B cell (primary cell): ENCODE measurements at regions not wholly inside any gene's neighbourhood (a gene's known extent, or its start where the extent isn't known, plus 50 kb on each side); places are given as distances from the start of the nearest gene placed in this dataset.

Source experiments
- ATAC-seq: fragments of 200-7000 bp; cut with Tn5 transposase; one replicate; pipeline ENCODE4 v1.10.0; 2021; ENCODE audit warnings: low read depth, mild to moderate bottlenecking, moderate number of reproducible peaks, moderate library complexity
- CTCF ChIA-PET: fragments of 350-600 bp; sonication (Branson Sonifier 250); formaldehyde crosslinking; loops from one replicate; lab custom pipeline; 2021; ENCODE audit warnings: antibody characterized with exemption, inconsistent platforms; lab: Charles Lee
- POLR2A ChIA-PET: fragments of 350-600 bp; sonication (Branson Sonifier 250); formaldehyde crosslinking; loops from one replicate; lab custom pipeline; 2021; ENCODE audit warnings: antibody characterized with exemption; lab: Charles Lee
- DNase-seq: peaks from one replicate; pipeline ENCODE4 v3.0.0; 2013
- H2AFZ ChIP-seq: 2 replicates; pipeline ENCODE4 v1.6.1; 2012; ENCODE audit warnings: mild to moderate bottlenecking, low read depth, low read length; ENCODE audit not compliant: insufficient read depth, poor library complexity, severe bottlenecking
- H3K27ac ChIP-seq, 2 donors: 1 replicate in 1 of 2; 2 replicates in 1 of 2; pipeline ENCODE4 v1.5.1; 2012 to 2013; ENCODE audit warnings: low read length in 2 of 2, mild to moderate bottlenecking in 2 of 2, moderate library complexity in 1 of 2
- H3K27me3 ChIP-seq, 4 experiments: fragments of 200-600 bp in 1 of 4; sonication (generic) in 1 of 4; replicated peaks in 1 of 4; 1 replicate in 2 of 4; 2 replicates in 2 of 4; pipeline versions ENCODE4 v1.6.1 to v1.7.0; 2013 to 2016; ENCODE audit warnings: low read length in 3 of 4, mild to moderate bottlenecking in 2 of 4, mixed read lengths in 1 of 4, moderate library complexity in 1 of 4; ENCODE audit not compliant: insufficient read depth in 4 of 4, control insufficient read depth in 3 of 4; ENCODE audit errors: control extremely low read depth in 1 of 4
- H3K36me3 ChIP-seq, 2 experiments: replicated peaks in 1 of 2; 1 replicate in 1 of 2; 2 replicates in 1 of 2; pipeline versions ENCODE4 v1.6.1 to v1.7.1; 2013; ENCODE audit warnings: low read length in 1 of 2; ENCODE audit not compliant: insufficient read depth in 2 of 2, control insufficient read depth in 1 of 2; ENCODE audit errors: control extremely low read depth in 1 of 2, extremely low read depth in 1 of 2
- H3K4me1 ChIP-seq, 2 donors: fragments of 200-600 bp in 1 of 2; sonication (generic) in 1 of 2; 1 replicate in 1 of 2; 2 replicates in 1 of 2; pipeline versions ENCODE4 v1.5.1 to v1.6.1; 2013 to 2017; ENCODE audit warnings: low read length in 2 of 2; ENCODE audit not compliant: control insufficient read depth in 2 of 2, insufficient read depth in 2 of 2
- H3K4me2 ChIP-seq: replicated peaks from 2 replicates; pipeline ENCODE3; 2012; ENCODE audit warnings: mild to moderate bottlenecking, low read depth, low read length; ENCODE audit not compliant: poor library complexity, severe bottlenecking
- H3K4me3 ChIP-seq, 5 experiments: fragments of 200-600 bp in 1 of 5; sonication (generic) in 1 of 5; 1 replicate in 3 of 5; 2 replicates in 2 of 5; pipeline versions ENCODE4 v1.5.1 to v1.7.0; 2011 to 2016; ENCODE audit warnings: low read length in 4 of 5, mild to moderate bottlenecking in 4 of 5, low read depth in 2 of 5, control low read depth in 1 of 5, moderate library complexity in 1 of 5; ENCODE audit not compliant: insufficient read depth in 1 of 5; ENCODE audit errors: control extremely low read depth in 1 of 5, extremely low read depth in 1 of 5
- H3K79me2 ChIP-seq: fragments of 200-600 bp; sonication (generic); one replicate; pipeline ENCODE4 v1.6.0; 2016; ENCODE audit warnings: low read length; ENCODE audit not compliant: control insufficient read depth, insufficient read depth
- H3K9ac ChIP-seq: fragments of 200-600 bp; sonication (generic); 2 replicates; pipeline ENCODE4 v1.6.1; 2017; ENCODE audit warnings: mild to moderate bottlenecking, low read length, moderate library complexity
- H3K9me3 ChIP-seq, 3 donors: one replicate each; pipeline versions ENCODE4 v1.6.1 to v1.7.1; 2013; ENCODE audit warnings: low read length in 2 of 3; ENCODE audit not compliant: control insufficient read depth in 2 of 3, insufficient read depth in 1 of 3; ENCODE audit errors: control extremely low read depth in 1 of 3
- H4K20me1 ChIP-seq: 2 replicates; pipeline ENCODE4 v1.6.0; 2012; ENCODE audit warnings: mild to moderate bottlenecking, low read length; ENCODE audit not compliant: insufficient read depth, control insufficient read depth, poor library complexity, severe bottlenecking
- H3K27ac Mint-ChIP-seq: one replicate; pipeline ENCODE4 v1.8.0; 2021; ENCODE audit warnings: mixed read lengths
- H3K27me3 Mint-ChIP-seq: one replicate; pipeline ENCODE4 v1.8.0; 2021; ENCODE audit warnings: mixed read lengths
- H3K4me1 Mint-ChIP-seq: one replicate; pipeline ENCODE4 v1.8.0; 2021; ENCODE audit warnings: mixed read lengths
- H3K4me3 Mint-ChIP-seq: one replicate; pipeline ENCODE4 v1.8.0; 2021; ENCODE audit warnings: mixed read lengths
- H3K9me3 Mint-ChIP-seq: one replicate; pipeline ENCODE4 v1.8.0; 2022; ENCODE audit warnings: mixed read lengths; ENCODE audit not compliant: insufficient read depth
- CTCF ChIP-seq: fragments of 200-600 bp; IDR thresholded peaks from one replicate; pipeline ENCODE4 v1.8.0; 2022; ENCODE audit warnings: antibody characterized with exemption, mild to moderate bottlenecking
- EZH2 ChIP-seq: IDR thresholded peaks from 2 replicates; pipeline ENCODE4 v1.6.1; 2012; ENCODE audit warnings: borderline replicate concordance, low read depth, mild to moderate bottlenecking, moderate library complexity, low read length; ENCODE audit not compliant: insufficient read depth, poor library complexity, severe bottlenecking
- WGBS: methylation state at CpG from one replicate; pipeline ENCODE4 v1.1.5; 2013; ENCODE audit warnings: missing lambda C conversion rate; ENCODE audit not compliant: insufficient coverage; 5-methylcytosine and 5-hydroxymethylcytosine counted together
- intact Hi-C: fragments of 100-400 bp; cut with micrococcal nuclease; formaldehyde crosslinking; loops from one replicate; pipeline ENCODE4 v1.10.0; 2022

- H3K9ac ChIP-seq = no peak overlapping the region
- ChIA-PET CTCF (no interaction called here), POLR2A (no interaction called here)
- no peaks in the 10 kb centered on the region for H3K36me3 ChIP-seq
- Mint-ChIP-seq H3K27me3 (no peaks in the 10 kb centered on the region), H3K4me1 (no peaks in the 10 kb centered on the region), H3K9me3 (no peaks in the 10 kb centered on the region), H3K4me3 (no peak overlapping the region), H3K27ac (no peak overlapping the region)
- no peak overlapping the region for H3K4me3 ChIP-seq
- H3K4me2 ChIP-seq = no peak overlapping the region
- H3K4me1 ChIP-seq = no peaks in the 10 kb centered on the region
- WGBS = 40% methylated on average over 1 of the region's 2 CpGs
- no peak overlapping the region for H2AFZ ChIP-seq
- TF ChIP-seq CTCF = no peak
- no peak for TF ChIP-seq EZH2
- H4K20me1 ChIP-seq = no peaks in the 10 kb centered on the region
- intact Hi-C loops = no loop called here
- H3K9me3 ChIP-seq = no peaks in the 10 kb centered on the region
- ATAC-seq = no peak
- no peaks in the 10 kb centered on the region for H3K27me3 ChIP-seq
- H3K79me2 ChIP-seq = no peaks in the 10 kb centered on the region
- H3K27ac ChIP-seq = no peak overlapping the region
- DNase-seq = no peak
These were observed 2268.1 kb downstream of the PCDH7 start for GRCh38 chr4:32988165-32988811.

GRCh38 chr4:32991663-32992062 lies 2271.5 kb downstream of the PCDH7 start:
- H3K27ac ChIP-seq = no peak overlapping the region
- H3K27me3 Mint-ChIP-seq = no peaks in the 10 kb centered on the region
- no peak overlapping the region for H3K4me3 ChIP-seq
- no peak overlapping the region for H3K4me3 Mint-ChIP-seq
- H3K9ac ChIP-seq = no peak overlapping the region
- H3K9me3 Mint-ChIP-seq = no peaks in the 10 kb centered on the region
- H2AFZ ChIP-seq = no peak overlapping the region
- H4K20me1 ChIP-seq = no peaks in the 10 kb centered on the region
- no peak overlapping the region for H3K27ac Mint-ChIP-seq
- H3K36me3 ChIP-seq = no peaks in the 10 kb centered on the region
- no peaks in the 10 kb centered on the region for H3K79me2 ChIP-seq
- CTCF ChIA-PET = no interaction called here
- H3K4me2 ChIP-seq = no peak overlapping the region
- H3K4me1 ChIP-seq = no peaks in the 10 kb centered on the region
- WGBS = no CpG with 5 or more reads among the region's 1 CpG
- POLR2A ChIA-PET = no interaction called here
- no peak for DNase-seq
- no peaks in the 10 kb centered on the region for H3K27me3 ChIP-seq
- TF ChIP-seq CTCF = no peak
- no peak for TF ChIP-seq EZH2
- H3K4me1 Mint-ChIP-seq = no peaks in the 10 kb centered on the region
- intact Hi-C loops = no loop called here
- ATAC-seq = no peak
- H3K9me3 ChIP-seq = no peaks in the 10 kb centered on the region
